H9 (cell line): ENCODE measurements at regions not wholly inside any gene's neighbourhood (a gene's known extent, or its start where the extent isn't known, plus 50 kb on each side); places are given as distances from the start of the nearest gene placed in this dataset.

Experiments used
- DNase-seq: peaks from one replicate; pipeline ENCODE4 v3.0.0-alpha.2; 2017
- H2AFZ ChIP-seq: one replicate; pipeline ENCODE4 v1.6.1; 2013; ENCODE audit warnings: mild to moderate bottlenecking, low read length, control low read depth, moderate library complexity
- H2AK5ac ChIP-seq: 2 replicates; pipeline ENCODE4 v1.6.1; 2013; ENCODE audit warnings: low read length, control low read depth, mixed read lengths; ENCODE audit not compliant: insufficient read length
- H2BK120ac ChIP-seq: one replicate; pipeline ENCODE4 v1.6.1; 2013; ENCODE audit warnings: low read depth, mild to moderate bottlenecking, low read length, control low read depth, inconsistent platforms; ENCODE audit not compliant: poor library complexity, severe bottlenecking
- H2BK12ac ChIP-seq: 2 replicates; pipeline ENCODE4 v1.6.1; 2013; ENCODE audit warnings: low read length, control low read depth, mixed read lengths, low read depth; ENCODE audit not compliant: insufficient read length
- H2BK15ac ChIP-seq: 2 replicates; pipeline ENCODE4 v1.6.1; 2013; ENCODE audit warnings: low read depth, low read length, control low read depth
- H2BK20ac ChIP-seq: one replicate; pipeline ENCODE4 v1.6.1; 2013; ENCODE audit warnings: low read depth, mild to moderate bottlenecking, low read length, control low read depth, inconsistent platforms; ENCODE audit not compliant: poor library complexity, severe bottlenecking
- H2BK5ac ChIP-seq: 2 replicates; pipeline ENCODE4 v1.6.1; 2013; ENCODE audit warnings: low read length, control low read depth, mixed read lengths; ENCODE audit not compliant: insufficient read length
- H3K14ac ChIP-seq: 2 replicates; pipeline ENCODE4 v1.6.1; 2013; ENCODE audit warnings: low read length, control low read depth; ENCODE audit not compliant: insufficient read depth
- H3K18ac ChIP-seq: 2 replicates; pipeline ENCODE4 v1.6.1; 2013; ENCODE audit warnings: low read depth, mild to moderate bottlenecking, mixed read lengths, low read length, control low read depth; ENCODE audit not compliant: insufficient read length
- H3K23ac ChIP-seq: 2 replicates; pipeline ENCODE4 v1.6.1; 2013; ENCODE audit warnings: low read length, control low read depth, mixed read lengths, low read depth; ENCODE audit not compliant: insufficient read length
- H3K23me2 ChIP-seq: 2 replicates; pipeline ENCODE4 v1.6.1; 2013; ENCODE audit warnings: low read depth, mild to moderate bottlenecking, mixed read lengths, low read length, control low read depth; ENCODE audit not compliant: insufficient read length, poor library complexity, severe bottlenecking
- H3K27ac ChIP-seq: 2 replicates; pipeline ENCODE4 v1.5.1; 2013; ENCODE audit warnings: low read length, control low read depth, mixed read lengths, low read depth; ENCODE audit not compliant: insufficient read length
- H3K27me3 ChIP-seq: 2 replicates; pipeline ENCODE4 v1.6.1; 2013; ENCODE audit warnings: low read length, control low read depth, inconsistent platforms; ENCODE audit not compliant: insufficient read depth
- H3K4ac ChIP-seq: 2 replicates; pipeline ENCODE4 v1.6.1; 2013; ENCODE audit warnings: low read depth, mild to moderate bottlenecking, control low read depth, inconsistent platforms, low read length, moderate library complexity
- H3K4me1 ChIP-seq: 2 replicates; pipeline ENCODE4 v1.6.1; 2013; ENCODE audit warnings: low read length, control low read depth, inconsistent platforms; ENCODE audit not compliant: insufficient read depth
- H3K4me2 ChIP-seq: 2 replicates; pipeline ENCODE4 v1.6.1; 2013; ENCODE audit warnings: low read length, control low read depth, mixed read lengths; ENCODE audit not compliant: insufficient read length, insufficient read depth
- H3K56ac ChIP-seq: 2 replicates; pipeline ENCODE4 v1.6.1; 2013; ENCODE audit warnings: low read depth, mild to moderate bottlenecking, mixed read lengths, low read length, control low read depth; ENCODE audit not compliant: insufficient read length
- H3K79me1 ChIP-seq: 2 replicates; pipeline ENCODE4 v1.6.1; 2013; ENCODE audit warnings: low read depth, mild to moderate bottlenecking, moderate library complexity, low read length, control low read depth, inconsistent platforms; ENCODE audit not compliant: insufficient read depth, poor library complexity, severe bottlenecking
- H3K79me2 ChIP-seq: 2 replicates; pipeline ENCODE4 v1.6.1; 2013; ENCODE audit warnings: low read length, control low read depth, inconsistent platforms; ENCODE audit not compliant: insufficient read depth
- H3K9ac ChIP-seq: 2 replicates; pipeline ENCODE4 v1.6.1; 2013; ENCODE audit warnings: low read length, control low read depth, mixed read lengths; ENCODE audit not compliant: insufficient read length; ENCODE audit errors: extremely low read depth
- H3K9me3 ChIP-seq: one replicate; pipeline ENCODE4 v1.6.1; 2013; ENCODE audit warnings: low read depth, low read length, inconsistent platforms; ENCODE audit not compliant: control insufficient read depth
- H3T11ph ChIP-seq: one replicate; pipeline ENCODE4 v1.6.1; 2013; ENCODE audit warnings: mild to moderate bottlenecking, low read length, control low read depth, inconsistent platforms
- H4K20me1 ChIP-seq: one replicate; pipeline ENCODE4 v1.6.1; 2013; ENCODE audit not compliant: control insufficient read depth, insufficient read length, insufficient read depth
- H4K5ac ChIP-seq: 2 replicates; pipeline ENCODE4 v1.6.1; 2013; ENCODE audit warnings: low read depth, mild to moderate bottlenecking, mixed read lengths, low read length, control low read depth; ENCODE audit not compliant: insufficient read length
- H4K8ac ChIP-seq: replicated peaks from 2 replicates; pipeline ENCODE4 v1.6.1; 2013; ENCODE audit warnings: low read length, control low read depth, mixed read lengths, low read depth; ENCODE audit not compliant: insufficient read length
- H4K91ac ChIP-seq: 2 replicates; pipeline ENCODE4 v1.6.1; 2013; ENCODE audit warnings: low read depth, mild to moderate bottlenecking, moderate library complexity, mixed read lengths, low read length, control low read depth; ENCODE audit not compliant: insufficient read length
- H3K27ac Mint-ChIP-seq, 3 experiments: 2 replicates in 2 of 3; 3 replicates in 1 of 3; pipeline ENCODE4 v1.8.0; 2020 to 2021; ENCODE audit warnings: mixed read lengths in 3 of 3, mild to moderate bottlenecking in 1 of 3, moderate library complexity in 1 of 3
- H3K27me3 Mint-ChIP-seq: 2 replicates; pipeline ENCODE4 v1.8.0; 2021; ENCODE audit warnings: low read depth, mild to moderate bottlenecking, moderate library complexity, mixed read lengths
- H3K36me3 Mint-ChIP-seq, 3 experiments: 2 replicates in 2 of 3; 3 replicates in 1 of 3; pipeline ENCODE4 v1.8.0; 2020 to 2021; ENCODE audit warnings: low read depth in 3 of 3, mixed read lengths in 3 of 3; ENCODE audit not compliant: insufficient read depth in 1 of 3
- H3K4me1 Mint-ChIP-seq, 2 experiments: 2 replicates each; pipeline ENCODE4 v1.8.0; 2020; ENCODE audit warnings: mixed read lengths in 2 of 2
- H3K4me3 Mint-ChIP-seq, 2 experiments: 2 replicates in 1 of 2; 3 replicates in 1 of 2; pipeline ENCODE4 v1.8.0; 2020 to 2021; ENCODE audit warnings: mild to moderate bottlenecking in 2 of 2, mixed read lengths in 2 of 2, moderate library complexity in 1 of 2
- H3K9me3 Mint-ChIP-seq, 2 experiments: 2 replicates in 1 of 2; 3 replicates in 1 of 2; pipeline ENCODE4 v1.8.0; 2020; ENCODE audit warnings: mild to moderate bottlenecking in 2 of 2, mixed read lengths in 2 of 2, moderate library complexity in 1 of 2
- WGBS: extraction: QIAGEN DNeasy Blood & Tissue Kit; methylation state at CpG from one replicate; pipeline ENCODE4 v1.1.7; 2013; ENCODE audit warnings: missing lambda C conversion rate, low lambda C conversion rate, mixed read lengths; ENCODE audit not compliant: insufficient read length; ENCODE audit errors: extremely low coverage; 5-methylcytosine and 5-hydroxymethylcytosine counted together
- TF ChIP-seq, protein P1 (sequence below): fragments of 200-600 bp; sonication (generic); conservative IDR thresholded peaks from 3 replicates; pipeline ENCODE4 v1.8.0; 2021; ENCODE audit warnings: antibody characterized with exemption, mild to moderate bottlenecking

DNA sequence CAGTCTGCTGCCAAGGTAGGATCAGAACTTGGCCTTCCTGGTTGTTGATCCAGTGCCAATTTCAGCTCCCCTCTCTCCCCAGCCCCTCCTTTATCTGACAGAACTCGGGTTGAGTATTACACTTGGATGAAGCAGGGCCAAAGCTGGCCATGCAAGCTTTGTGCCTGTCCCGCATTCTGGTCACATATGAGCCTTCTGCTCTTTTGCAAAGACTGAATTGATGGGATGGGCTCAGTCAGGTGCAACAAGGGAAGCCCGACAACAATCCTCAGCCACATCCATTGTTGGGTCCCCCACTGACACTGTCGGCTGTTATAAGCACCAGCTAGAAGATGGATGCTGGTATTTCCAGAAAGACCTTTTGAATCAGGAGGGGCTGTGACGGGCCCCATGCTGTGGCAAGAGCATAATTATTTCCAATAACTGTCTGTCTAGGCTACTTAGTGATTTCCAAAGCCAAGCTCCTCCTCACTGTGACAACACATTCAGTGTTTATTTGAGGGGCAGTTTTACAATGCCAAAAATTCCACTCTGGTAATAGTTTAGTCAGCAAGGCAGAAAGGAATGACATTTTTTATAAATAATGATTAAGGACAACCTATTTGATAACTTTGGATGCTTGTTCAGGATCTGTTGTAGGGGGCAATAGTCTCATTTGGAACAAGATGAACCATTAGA, 146.8 kb upstream of the FRMD4B start:
- H2BK12ac ChIP-seq = no peak overlapping the region
- H3K23ac ChIP-seq = no peak overlapping the region
- no peaks in the 10 kb centered on the region for H3K79me2 ChIP-seq
- H4K20me1 ChIP-seq = peaks cover 3% of the 10 kb centered on the region
- H3K27me3 Mint-ChIP-seq = peaks cover 1% of the 10 kb centered on the region; the same call in 1 of the 2 replicates
- no peak overlapping the region for H2BK20ac ChIP-seq
- H2BK15ac ChIP-seq = no peak overlapping the region
- H3K23me2 ChIP-seq = no peaks in the 10 kb centered on the region
- no peak overlapping the region for H2BK120ac ChIP-seq
- H3K4me1 ChIP-seq = no peaks in the 10 kb centered on the region
- H2AK5ac ChIP-seq = no peak overlapping the region
- no peak overlapping the region for H3K56ac ChIP-seq
- H3K27ac Mint-ChIP-seq = no peak overlapping the region
- H3K18ac ChIP-seq = no peak overlapping the region
- H3K4me2 ChIP-seq = no peak overlapping the region
- H3K27me3 ChIP-seq = no peaks in the 10 kb centered on the region
- WGBS = no CpG with 5 or more reads among the region's 5 CpGs
- H3K4ac ChIP-seq = no peak overlapping the region
- no peaks in the 10 kb centered on the region for H3K36me3 Mint-ChIP-seq
- H4K5ac ChIP-seq = no peak overlapping the region
- no peaks in the 10 kb centered on the region for H3K79me1 ChIP-seq
- no peak overlapping the region for H3K27ac ChIP-seq
- no peak overlapping the region for H3T11ph ChIP-seq
- H3K14ac ChIP-seq = no peak overlapping the region
- no peak overlapping the region for H2AFZ ChIP-seq
- no peak overlapping the region for H4K8ac ChIP-seq
- DNase-seq = no peak
- H3K9ac ChIP-seq = no peak overlapping the region
- H4K91ac ChIP-seq = no peak overlapping the region
- no peak overlapping the region for H3K4me3 Mint-ChIP-seq
- no peaks in the 10 kb centered on the region for H3K9me3 Mint-ChIP-seq
- H3K4me1 Mint-ChIP-seq = no peaks in the 10 kb centered on the region
- TF ChIP-seq, protein P1, sequence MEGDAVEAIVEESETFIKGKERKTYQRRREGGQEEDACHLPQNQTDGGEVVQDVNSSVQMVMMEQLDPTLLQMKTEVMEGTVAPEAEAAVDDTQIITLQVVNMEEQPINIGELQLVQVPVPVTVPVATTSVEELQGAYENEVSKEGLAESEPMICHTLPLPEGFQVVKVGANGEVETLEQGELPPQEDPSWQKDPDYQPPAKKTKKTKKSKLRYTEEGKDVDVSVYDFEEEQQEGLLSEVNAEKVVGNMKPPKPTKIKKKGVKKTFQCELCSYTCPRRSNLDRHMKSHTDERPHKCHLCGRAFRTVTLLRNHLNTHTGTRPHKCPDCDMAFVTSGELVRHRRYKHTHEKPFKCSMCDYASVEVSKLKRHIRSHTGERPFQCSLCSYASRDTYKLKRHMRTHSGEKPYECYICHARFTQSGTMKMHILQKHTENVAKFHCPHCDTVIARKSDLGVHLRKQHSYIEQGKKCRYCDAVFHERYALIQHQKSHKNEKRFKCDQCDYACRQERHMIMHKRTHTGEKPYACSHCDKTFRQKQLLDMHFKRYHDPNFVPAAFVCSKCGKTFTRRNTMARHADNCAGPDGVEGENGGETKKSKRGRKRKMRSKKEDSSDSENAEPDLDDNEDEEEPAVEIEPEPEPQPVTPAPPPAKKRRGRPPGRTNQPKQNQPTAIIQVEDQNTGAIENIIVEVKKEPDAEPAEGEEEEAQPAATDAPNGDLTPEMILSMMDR = no peak
- H2BK5ac ChIP-seq = no peak overlapping the region
- no peaks in the 10 kb centered on the region for H3K9me3 ChIP-seq
